GM08714 (cell line): ENCODE measurements at regions not wholly inside any gene's neighbourhood (a gene's known extent, or its start where the extent isn't known, plus 50 kb on each side); places are given as distances from the start of the nearest gene placed in this dataset.
"Not testable (repeated sequence)": the region's sequence is repeated elsewhere in the genome, so short reads cannot be mapped to it uniquely, and the experiment has no call there.

Experiments used
- H3K4me3 ChIP-seq: fragments of 200-500 bp; sonication (Bioruptor generic); 2 replicates; pipeline ENCODE4 v1.5.1; 2014; ENCODE audit warnings: mild to moderate bottlenecking, low read length, inconsistent platforms
- ZNF274 ChIP-seq: IDR thresholded peaks from 2 replicates; pipeline ENCODE4 v1.6.1; 2012; ENCODE audit warnings: mild to moderate bottlenecking, low read depth, low read length

DNA sequence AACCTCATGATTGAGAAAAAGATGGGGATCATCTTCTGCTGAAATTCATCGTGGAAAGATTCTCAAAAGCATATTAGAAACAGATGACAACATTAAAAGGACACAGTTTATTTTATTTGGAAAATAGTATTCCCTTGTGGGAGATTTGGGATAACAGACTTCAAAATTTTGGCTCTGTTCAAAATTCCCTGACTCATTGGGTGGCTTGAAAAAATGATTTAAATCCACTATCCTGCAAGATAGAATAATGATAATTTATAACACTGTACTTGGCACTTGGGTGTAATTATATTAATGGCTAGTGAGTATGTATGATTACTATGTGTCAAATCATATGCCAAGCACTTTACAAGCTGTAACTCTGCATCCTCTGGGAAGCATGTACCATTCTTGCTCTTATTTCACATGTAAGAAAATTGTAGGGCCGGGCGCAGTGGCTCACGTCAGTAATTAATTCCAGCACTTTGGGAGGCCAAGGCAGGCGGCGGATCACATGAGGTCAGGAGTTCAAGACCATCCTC lies 128.8 kb downstream of the LMNTD1 start:
- no peak for TF ChIP-seq ZNF274
- H3K4me3 ChIP-seq: no peak overlapping the region

- TF ChIP-seq ZNF274: no peak
- no peak overlapping the region for H3K4me3 ChIP-seq
These were observed 129.6 kb downstream of the LMNTD1 start for GRCh38 chr12:25423355-25424050.

- TF ChIP-seq ZNF274: no peak
These were observed 130.8 kb downstream of the LMNTD1 start for GRCh38 chr12:25422241-25422640.

DNA sequence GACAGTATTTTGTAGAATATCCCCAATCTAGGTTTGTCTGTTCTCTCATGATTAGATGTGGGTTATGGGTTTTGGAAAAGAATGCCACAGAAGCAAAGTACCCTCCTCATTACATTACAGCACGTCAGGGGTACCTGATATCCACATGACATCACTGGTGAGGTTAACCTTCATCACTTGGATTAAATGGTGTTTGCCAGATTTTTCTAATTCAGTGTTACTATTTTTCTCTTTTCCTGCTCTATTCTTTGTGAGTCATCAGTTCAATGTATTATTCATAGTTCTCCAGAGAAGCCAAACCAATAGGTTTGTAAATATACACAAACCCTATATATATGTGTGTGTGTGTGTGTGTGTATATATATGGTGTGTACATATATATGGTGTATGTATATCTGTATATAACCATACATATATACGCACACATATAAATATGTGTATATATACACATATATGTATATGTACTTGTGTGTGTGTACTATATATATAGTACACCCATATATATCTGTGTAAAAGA lies 131.4 kb downstream of the LMNTD1 start:
- H3K4me3 ChIP-seq: no peak overlapping the region
- TF ChIP-seq ZNF274: no peak

More at GRCh38 chr12:25422241-25422640, 130.8 kb downstream of the LMNTD1 start:
- H3K4me3 ChIP-seq: no peak overlapping the region

DNA sequence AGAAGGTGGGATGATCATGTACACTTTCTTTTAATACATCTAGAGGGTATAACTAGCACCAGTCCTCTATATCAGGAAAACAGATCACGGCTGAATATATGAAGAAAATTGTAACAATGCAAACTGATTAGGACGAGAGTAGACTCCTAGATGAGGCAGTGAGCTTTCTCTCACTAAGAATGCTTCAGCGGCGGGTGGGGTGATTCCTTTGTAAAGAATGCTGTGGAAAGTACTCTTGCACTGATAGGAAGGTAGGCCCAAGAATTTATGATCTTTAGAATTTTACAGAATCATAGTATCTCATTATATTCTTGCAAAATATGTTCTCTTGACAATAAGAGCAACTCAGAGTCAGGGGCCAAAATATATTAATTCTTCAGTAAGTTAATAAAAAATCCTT lies 133.0 kb downstream of the LMNTD1 start:
- H3K4me3 ChIP-seq: no peak overlapping the region
- no peak for TF ChIP-seq ZNF274

DNA sequence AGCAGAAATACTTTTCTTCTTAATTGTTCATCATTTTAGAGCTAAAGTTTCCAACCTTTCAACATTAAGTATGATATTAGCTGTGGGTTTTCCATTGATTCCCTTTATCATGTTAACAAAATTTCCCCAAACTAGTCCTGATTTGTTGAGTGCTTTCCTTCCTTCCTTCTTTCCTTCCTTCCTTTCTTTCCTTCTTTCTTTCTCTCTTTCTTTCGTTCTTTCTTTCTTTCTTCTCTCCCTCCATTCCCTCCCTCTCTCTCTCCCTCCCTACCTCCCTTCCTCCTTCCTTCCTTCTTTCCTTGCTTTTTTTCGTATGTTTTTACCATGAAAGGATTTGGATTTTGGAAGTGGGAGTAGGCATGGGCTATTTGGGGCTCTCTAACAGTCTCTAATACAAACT lies 133.5 kb downstream of the LMNTD1 start:
- no peak overlapping the region for H3K4me3 ChIP-seq
- TF ChIP-seq ZNF274: no peak

GRCh38 chr12:25417071-25417470 lies 136.0 kb downstream of the LMNTD1 start:
- no peak for TF ChIP-seq ZNF274
- no peak overlapping the region for H3K4me3 ChIP-seq

- H3K4me3 ChIP-seq: no peak overlapping the region
- no peak for TF ChIP-seq ZNF274
These were observed 136.6 kb downstream of the LMNTD1 start for GRCh38 chr12:25416516-25416915.

- no peak for TF ChIP-seq ZNF274
These were observed 138.1 kb downstream of the LMNTD1 start for GRCh38 chr12:25415004-25415403.

GRCh38 chr12:25412735-25413134 lies 140.3 kb downstream of the LMNTD1 start:
- no peak for TF ChIP-seq ZNF274
- no peak overlapping the region for H3K4me3 ChIP-seq

More at GRCh38 chr12:25415004-25415403, 138.1 kb downstream of the LMNTD1 start:
- H3K4me3 ChIP-seq: no peak overlapping the region

GRCh38 chr12:25404955-25405354 lies 148.1 kb downstream of the LMNTD1 start:
- H3K4me3 ChIP-seq: no peak overlapping the region
- no peak for TF ChIP-seq ZNF274

- no peak for TF ChIP-seq ZNF274
These were observed 151.0 kb upstream of the KRAS start for GRCh38 chr12:25401547-25402345.

DNA sequence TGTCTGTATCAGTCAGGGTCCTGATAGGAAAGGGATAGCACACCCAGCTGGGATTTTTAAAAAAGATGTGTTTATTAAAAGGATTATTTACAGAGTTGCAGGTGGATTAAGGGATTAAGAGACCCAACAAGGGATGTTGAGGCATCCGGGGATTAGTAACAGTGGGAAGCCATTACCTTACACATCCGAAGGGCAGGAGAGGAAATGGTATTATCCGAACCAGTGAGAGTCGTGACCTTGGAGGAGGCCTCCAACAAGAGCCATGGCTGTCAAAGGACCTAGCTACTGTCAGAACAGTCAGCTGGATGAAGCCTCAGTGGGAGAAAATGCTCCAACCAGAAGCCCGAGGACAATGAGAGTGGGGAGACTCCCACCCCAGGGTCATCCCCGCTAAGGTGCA lies 146.3 kb upstream of the KRAS start:
- H3K4me3 ChIP-seq: no peak overlapping the region
- TF ChIP-seq ZNF274: no peak

More at GRCh38 chr12:25401547-25402345, 151.0 kb upstream of the KRAS start:
- no peak overlapping the region for H3K4me3 ChIP-seq

GRCh38 chr12:25395227-25395626 lies 144.5 kb upstream of the KRAS start:
- no peak overlapping the region for H3K4me3 ChIP-seq
- no peak for TF ChIP-seq ZNF274

GRCh38 chr12:25394775-25395174 lies 144.0 kb upstream of the KRAS start:
- H3K4me3 ChIP-seq: not testable (repeated sequence)
